ENCODE measurements at regions not wholly inside any gene's neighbourhood (a gene's known extent, or its start where the extent isn't known, plus 50 kb on each side); places are given as distances from the start of the nearest gene placed in this dataset.

GRCh38 chr13:73934771-73935170 is 199.4 kb downstream of the KLF12 start:
- H4K20me1 ChIP-seq (ENCODE audit: low read length): no peaks in the 10 kb centered on the region
- peaks cover 60% of the 10 kb centered on the region for H3K4me1 ChIP-seq (ENCODE audit: insufficient read depth, low read length)
- DNase-seq (no peak), ATAC-seq (no peak)
- intact Hi-C loops (cut with micrococcal nuclease): loop anchor here (5.0 to 10.0 kb wide), 3 partner anchors 82 to 180 kb away; no protein-coding TSS in a partner anchor
- CTCF ChIA-PET: interaction anchor here (0.6 kb wide), 1 partner anchor 89 kb away, joined by 3 read pairs; no protein-coding TSS in a partner anchor
- H3K36me3 ChIP-seq (ENCODE audit: low read depth, low read length): no peaks in the 10 kb centered on the region
- H3K4me2 ChIP-seq (ENCODE audit: low read length): peak overlapping the region; percentile 60
- H3F3A ChIP-seq (ENCODE audit: low read length, unreplicated experiment): no peaks in the 10 kb centered on the region
- no peak for TF ChIP-seq CTCF (conservative IDR thresholded peaks at IDR 0.05; ENCODE audit: low read depth, low read length)
- no peak for TF ChIP-seq EZH2phosphoT487 (IDR thresholded peaks at IDR 0.05; ENCODE audit: borderline replicate concordance, low read length)
- no peak for TF ChIP-seq EZH2 (IDR thresholded peaks at IDR 0.05; ENCODE audit: low read length, unreplicated experiment)
- no peaks in the 10 kb centered on the region for H3K27me3 ChIP-seq (ENCODE audit: low read length)
- POLR2A ChIA-PET (ENCODE audit: unreplicated experiment): no interaction called here
- peak overlapping the region; percentile 7; the same call in 1 of the 2 replicates for H3K9ac ChIP-seq (ENCODE audit: low read length)
- no peak overlapping the region for H3K4me3 ChIP-seq (ENCODE audit: low read length)
- no peaks in the 10 kb centered on the region for H3K9me2 ChIP-seq (replicated peaks; ENCODE audit: low read length)
- H2AFZ ChIP-seq (ENCODE audit: low read length): no peak overlapping the region
- H3K79me2 ChIP-seq (ENCODE audit: low read length): peaks cover 5% of the 10 kb centered on the region; the same call in 1 of the 2 replicates
- no peaks in the 10 kb centered on the region for H3K9me3 ChIP-seq (ENCODE audit: low read length)
- peak overlapping the region; percentile 84 for H3K27ac ChIP-seq (ENCODE audit: low read length)
- BruUV-seq (replicated peaks): no TSS peak

- peak overlapping the region; percentile 45; the same call in 1 of the 2 replicates for H3K9ac ChIP-seq (ENCODE audit: low read length)
- intact Hi-C loops (cut with micrococcal nuclease): loop anchor here (10.0 kb wide), 1 partner anchor 179 kb away; no protein-coding TSS in a partner anchor
These were observed 200.0 kb downstream of the KLF12 start for GRCh38 chr13:73934215-73934641.

More at GRCh38 chr13:73934215-73934641, 200.0 kb downstream of the KLF12 start:
- H3K4me2 ChIP-seq (ENCODE audit: low read length): peak overlapping the region; percentile 60
- H3K27ac ChIP-seq (ENCODE audit: low read length): peak overlapping the region; percentile 84
- ChIA-PET POLR2A (ENCODE audit: unreplicated experiment) (no interaction called here), CTCF (interaction anchor here (0.6 kb wide), 1 partner anchor 90 kb away, joined by 3 read pairs; no protein-coding TSS in a partner anchor)
- H3K27me3 ChIP-seq (ENCODE audit: low read length): no peaks in the 10 kb centered on the region
- no peaks in the 10 kb centered on the region for H4K20me1 ChIP-seq (ENCODE audit: low read length)
- DNase-seq (peak; percentile 74), ATAC-seq (peak; percentile 77)
- H3K9me2 ChIP-seq (replicated peaks; ENCODE audit: low read length): no peaks in the 10 kb centered on the region
- H3K4me1 ChIP-seq (ENCODE audit: insufficient read depth, low read length): peaks cover 54% of the 10 kb centered on the region
- no peaks in the 10 kb centered on the region for H3K36me3 ChIP-seq (ENCODE audit: low read depth, low read length)
- BruUV-seq (replicated peaks): no TSS peak
- no peaks in the 10 kb centered on the region for H3K9me3 ChIP-seq (ENCODE audit: low read length)
- no peak overlapping the region for H3K4me3 ChIP-seq (ENCODE audit: low read length)
- no peak overlapping the region for H2AFZ ChIP-seq (ENCODE audit: low read length)
- TF ChIP-seq CTCF (conservative IDR thresholded peaks at IDR 0.05; ENCODE audit: low read depth, low read length) (no peak), EZH2phosphoT487 (IDR thresholded peaks at IDR 0.05; ENCODE audit: borderline replicate concordance, low read length) (no peak), EZH2 (IDR thresholded peaks at IDR 0.05; ENCODE audit: low read length, unreplicated experiment) (no peak)
- H3F3A ChIP-seq (ENCODE audit: low read length, unreplicated experiment): no peaks in the 10 kb centered on the region
- peaks cover 5% of the 10 kb centered on the region; the same call in 1 of the 2 replicates for H3K79me2 ChIP-seq (ENCODE audit: low read length)

All from PC-3 (cell line).